ENCODE measurements at regions not wholly inside any gene's neighbourhood (a gene's known extent, or its start where the extent isn't known, plus 50 kb on each side); places are given as distances from the start of the nearest gene placed in this dataset.
"Not testable (repeated sequence)": the region's sequence is repeated elsewhere in the genome, so short reads cannot be mapped to it uniquely, and the experiment has no call there.

DNA sequence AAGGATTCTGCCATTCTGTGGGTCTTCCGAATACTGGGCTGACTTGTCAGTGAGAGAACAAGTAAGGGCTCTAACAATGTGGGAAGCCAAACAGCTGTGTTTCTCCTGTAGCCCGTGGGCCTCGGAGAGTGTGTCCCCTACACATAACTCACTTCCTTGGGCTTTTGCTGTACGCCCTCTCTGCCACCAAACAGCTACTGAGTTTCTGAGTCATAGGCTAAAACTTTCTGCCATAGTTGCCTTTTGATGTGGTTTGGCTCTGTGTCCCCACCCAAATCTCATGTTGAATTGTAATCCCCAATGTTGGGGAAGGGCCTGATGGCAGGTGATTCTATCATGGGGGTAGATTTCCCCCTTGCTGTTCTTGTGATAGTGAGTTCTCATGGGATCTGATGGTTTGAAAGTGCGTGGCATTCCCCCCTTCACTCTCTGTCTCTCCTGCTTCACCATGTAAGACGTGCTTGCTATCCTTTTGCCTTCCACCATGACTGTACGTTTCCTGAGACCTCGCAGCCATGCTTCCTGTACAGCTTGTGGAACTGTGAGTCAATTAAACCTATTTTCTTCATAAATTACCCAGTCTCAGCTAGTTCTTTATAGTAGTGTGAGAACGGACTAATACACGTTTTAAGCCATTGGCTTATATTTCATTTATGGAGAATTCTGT, 194.8 kb upstream of the HMCN1 start:
- peak in 1 of 5 experiments; percentile 29 for DNase-seq

DNA sequence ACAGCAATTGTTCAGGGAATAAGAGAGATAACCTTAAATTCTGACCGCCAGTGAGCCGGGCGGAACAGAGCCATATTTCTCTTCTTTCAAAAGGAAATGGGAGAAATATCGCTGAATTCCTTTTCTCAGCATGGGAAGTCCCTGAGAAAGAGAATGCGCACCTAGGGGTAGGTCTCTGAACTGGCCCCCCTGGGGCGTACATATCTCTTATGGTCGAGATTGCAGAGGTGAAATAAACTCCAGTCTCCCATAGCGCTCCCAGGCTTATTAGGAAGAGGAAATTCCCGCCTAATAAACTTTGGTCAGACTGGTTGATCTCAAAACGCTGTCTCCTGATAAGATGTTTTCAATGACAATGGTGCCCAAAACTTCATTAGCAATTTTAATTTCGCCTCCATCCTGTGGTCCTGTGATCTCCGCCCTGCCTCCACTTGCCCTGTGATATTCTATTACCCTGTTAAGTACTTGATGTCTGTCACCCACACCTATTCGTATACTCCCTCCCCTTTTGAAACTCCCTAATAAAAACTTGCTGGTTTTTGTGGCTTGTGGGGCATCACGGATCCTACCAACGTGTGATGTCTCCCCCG, 195.8 kb upstream of the HMCN1 start:
- not testable (repeated sequence) for DNase-seq

DNA sequence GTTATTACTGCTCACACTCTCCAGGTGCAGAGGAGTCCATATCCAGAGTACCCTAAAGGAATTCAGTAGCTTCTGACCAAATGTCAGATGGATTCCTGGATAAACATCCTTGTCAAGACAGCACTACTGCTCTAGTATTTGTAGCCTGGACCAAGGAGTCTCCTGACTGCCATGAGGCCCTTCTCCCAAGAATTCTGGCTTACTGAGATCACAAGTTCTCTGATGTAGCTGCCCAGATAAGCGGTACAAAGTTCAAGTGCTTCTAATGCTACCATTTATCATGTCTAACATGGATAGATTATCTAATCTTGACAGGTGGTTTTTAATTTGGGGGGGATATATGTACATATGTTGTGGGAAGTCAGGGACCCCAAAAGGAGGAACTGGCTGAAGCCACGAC, 196.6 kb upstream of the HMCN1 start:
- no peak for DNase-seq

DNA sequence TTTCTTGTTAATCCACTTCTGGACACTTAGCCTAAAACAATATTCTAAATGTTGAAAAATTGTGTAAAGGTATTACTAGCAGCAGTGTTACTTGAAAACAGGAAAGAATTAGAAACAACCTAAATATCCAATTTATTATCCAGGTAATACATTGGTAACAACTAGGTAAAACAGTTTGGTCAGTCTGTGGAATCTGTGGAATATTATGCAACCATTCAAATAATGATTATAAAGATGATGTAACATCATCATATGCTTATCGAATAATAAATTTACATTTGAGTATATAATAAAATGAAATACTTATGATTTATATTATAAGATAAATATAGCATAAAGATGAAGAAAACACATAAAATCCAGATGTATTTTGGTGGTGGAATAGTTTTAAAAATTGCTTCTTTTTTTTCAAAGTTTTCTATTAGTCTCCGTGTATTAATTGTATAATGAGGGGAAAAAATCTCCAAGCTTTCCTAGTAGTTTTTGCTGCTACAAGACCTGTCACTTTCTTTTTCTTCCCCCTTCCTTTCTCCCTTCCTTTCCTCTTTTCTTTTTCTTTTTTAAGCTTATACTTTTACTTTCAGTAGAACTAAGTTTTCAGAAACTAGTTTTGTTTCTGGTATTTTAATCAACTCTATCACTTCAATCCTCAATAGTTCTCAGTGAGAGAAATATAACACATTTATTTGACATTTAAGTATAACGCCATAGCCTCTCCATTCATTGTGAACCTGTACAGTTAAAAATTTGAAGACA, 197.8 kb upstream of the HMCN1 start:
- DNase-seq, result no peak

DNA sequence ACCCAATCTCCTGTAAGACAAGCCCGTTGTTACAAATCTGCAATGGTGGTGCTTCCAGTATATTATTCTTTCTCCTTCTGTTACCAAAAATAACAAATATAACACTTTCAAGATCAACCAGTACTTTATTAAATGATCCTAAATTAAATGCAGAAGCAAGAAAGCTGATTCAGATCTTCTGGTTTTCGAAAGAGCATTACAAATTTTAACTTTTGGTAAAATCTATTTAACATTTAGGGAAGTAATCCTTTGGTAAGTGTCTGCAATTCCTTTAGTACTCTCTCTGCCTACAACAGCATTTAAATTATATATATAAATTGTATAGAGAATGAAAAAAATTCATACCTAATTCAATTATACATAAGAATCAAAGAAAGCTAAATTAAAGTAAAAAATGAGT, 198.6 kb upstream of the HMCN1 start:
- DNase-seq, result no peak

DNA sequence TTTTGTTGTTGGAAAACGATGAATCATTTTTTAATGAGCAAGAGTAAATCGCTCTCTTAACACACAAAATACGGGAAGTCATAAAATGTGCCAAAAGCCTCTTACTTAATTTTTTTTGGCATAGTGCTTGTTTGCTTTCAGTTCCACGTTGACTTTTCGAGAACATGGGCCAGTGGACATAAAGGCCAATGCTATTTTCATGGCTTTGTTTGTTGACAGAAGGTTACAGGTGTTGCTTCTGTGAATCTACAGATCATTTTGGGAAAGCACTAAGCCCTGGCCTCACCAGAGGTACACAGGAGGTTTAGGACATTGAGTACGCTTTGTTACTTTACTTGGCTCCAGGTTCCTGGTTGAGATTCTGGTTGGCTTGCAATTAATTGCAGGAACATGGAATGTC, 199.4 kb upstream of the HMCN1 start:
- no peak for DNase-seq

DNA sequence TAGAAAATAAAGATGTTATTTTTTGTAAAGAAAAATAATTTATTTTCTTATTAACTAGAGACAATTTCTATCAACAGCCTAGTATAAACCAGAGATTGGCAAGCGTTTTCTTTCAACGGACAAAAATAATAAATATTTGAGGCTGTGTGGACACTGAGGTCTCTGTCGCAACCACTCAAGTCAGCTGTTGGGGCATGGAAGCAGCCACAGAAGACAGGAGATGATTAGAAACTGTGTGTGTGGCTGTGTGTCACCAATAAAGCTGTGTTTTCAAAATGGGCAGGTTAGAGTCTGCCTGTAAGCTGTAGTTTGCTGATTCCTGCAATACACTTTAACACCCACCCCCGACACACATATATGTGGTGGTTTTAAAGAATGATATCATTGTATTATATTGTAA, 200.6 kb upstream of the HMCN1 start:
- DNase-seq, result no peak

DNA sequence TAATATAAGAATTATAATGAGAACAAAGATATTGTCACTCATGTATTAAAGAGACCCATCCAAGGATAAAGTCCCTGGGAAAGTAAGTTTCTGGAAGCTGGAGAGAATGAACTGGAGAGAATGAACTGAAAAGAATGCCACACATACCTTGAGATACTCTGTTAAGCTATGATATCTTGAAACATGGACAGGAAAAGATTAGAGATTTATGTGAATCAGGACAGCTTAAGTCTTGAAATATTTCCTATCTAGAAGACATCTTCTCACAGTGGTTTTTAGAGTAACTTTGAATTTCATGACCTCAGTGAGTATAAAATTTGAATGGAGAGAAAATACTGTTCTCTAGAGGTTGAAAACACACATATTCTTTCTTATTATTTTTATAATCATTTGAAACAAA, 201.3 kb upstream of the HMCN1 start:
- no peak for DNase-seq

DNA sequence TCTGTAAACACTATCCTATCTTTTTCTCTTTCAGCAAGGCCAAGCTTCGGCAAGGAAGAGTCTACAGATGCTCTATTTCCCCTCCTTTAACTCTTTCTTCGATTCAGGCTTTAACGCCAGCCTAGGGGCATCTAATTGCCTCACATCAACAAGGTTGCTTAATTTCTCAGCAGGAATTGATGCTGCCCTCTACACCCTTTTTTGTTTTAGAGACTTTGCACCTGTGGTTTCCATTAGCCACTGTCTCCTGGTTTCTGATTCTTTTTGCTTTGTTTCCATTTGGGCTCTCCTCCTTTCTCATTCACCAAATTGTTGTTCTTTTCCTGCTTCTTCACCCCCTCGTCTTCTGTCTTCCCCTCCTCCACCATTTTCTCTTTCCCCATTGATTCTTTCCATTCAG, 202.4 kb upstream of the HMCN1 start:
- DNase-seq, result no peak

DNA sequence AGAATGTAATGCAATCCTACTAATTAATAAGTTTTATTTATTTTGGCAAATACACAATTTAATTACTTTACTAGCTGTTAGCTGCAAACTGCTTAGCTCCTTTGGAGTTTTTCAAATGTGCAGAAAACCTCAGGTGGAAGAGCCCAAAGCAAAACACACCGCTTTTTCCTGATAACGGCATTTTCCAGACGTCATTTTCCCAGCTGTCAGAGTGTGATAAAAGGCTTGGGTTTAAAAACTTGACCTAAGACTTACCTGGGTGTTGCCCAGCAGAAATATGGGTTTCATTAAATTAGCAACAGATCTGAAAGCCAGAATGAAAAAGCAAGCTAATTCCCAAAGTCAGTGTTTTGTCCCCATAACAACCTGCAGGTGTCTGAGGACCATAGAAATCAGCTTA, 204.0 kb upstream of the HMCN1 start:
- no peak for DNase-seq

DNA sequence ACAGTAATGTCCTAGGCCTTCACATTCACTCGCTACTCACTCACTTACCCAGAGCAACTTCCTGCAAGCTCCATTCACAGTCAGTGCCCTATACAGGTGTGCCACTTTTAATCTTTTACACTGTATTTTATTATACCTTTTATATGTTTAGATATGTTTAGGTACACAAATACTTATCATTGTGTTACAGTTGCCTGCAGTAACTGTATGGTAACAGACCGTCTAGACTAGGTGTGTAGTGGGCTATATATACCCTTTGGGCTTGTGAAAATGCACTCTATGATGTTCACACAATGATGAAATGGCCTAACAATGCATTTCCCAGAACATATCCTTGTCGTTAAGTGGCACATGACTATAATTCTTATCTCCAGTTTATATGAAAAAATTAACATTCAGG, 204.5 kb upstream of the HMCN1 start:
- no peak for DNase-seq

DNA sequence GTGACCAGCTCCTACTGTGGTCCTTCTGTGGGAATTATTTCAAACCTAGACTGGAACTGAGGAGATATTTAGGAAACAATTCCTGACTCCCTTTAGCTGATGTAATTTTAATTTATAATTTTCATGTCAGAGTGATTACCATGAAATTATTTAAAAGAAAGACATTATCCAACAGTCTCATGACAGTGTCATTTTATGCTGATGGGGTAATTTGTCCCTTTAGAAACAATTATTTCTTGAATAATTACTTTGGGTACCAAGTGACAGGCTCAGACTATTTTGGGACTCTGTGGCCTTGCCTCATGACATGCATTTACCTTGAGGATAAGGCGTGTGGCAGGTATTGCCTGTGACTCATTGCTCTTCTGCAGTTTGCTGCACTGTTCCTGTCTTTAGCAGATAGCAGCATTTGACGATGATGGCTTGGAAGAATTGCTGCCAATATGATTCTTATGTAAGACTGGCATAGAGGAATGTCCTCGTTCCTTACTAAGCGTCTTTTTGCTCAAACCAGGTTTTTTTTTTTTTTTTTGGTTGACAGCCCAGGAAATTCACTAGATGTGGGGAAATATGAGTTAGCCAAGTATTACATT, 206.0 kb upstream of the HMCN1 start:
- DNase-seq, result no peak

DNA sequence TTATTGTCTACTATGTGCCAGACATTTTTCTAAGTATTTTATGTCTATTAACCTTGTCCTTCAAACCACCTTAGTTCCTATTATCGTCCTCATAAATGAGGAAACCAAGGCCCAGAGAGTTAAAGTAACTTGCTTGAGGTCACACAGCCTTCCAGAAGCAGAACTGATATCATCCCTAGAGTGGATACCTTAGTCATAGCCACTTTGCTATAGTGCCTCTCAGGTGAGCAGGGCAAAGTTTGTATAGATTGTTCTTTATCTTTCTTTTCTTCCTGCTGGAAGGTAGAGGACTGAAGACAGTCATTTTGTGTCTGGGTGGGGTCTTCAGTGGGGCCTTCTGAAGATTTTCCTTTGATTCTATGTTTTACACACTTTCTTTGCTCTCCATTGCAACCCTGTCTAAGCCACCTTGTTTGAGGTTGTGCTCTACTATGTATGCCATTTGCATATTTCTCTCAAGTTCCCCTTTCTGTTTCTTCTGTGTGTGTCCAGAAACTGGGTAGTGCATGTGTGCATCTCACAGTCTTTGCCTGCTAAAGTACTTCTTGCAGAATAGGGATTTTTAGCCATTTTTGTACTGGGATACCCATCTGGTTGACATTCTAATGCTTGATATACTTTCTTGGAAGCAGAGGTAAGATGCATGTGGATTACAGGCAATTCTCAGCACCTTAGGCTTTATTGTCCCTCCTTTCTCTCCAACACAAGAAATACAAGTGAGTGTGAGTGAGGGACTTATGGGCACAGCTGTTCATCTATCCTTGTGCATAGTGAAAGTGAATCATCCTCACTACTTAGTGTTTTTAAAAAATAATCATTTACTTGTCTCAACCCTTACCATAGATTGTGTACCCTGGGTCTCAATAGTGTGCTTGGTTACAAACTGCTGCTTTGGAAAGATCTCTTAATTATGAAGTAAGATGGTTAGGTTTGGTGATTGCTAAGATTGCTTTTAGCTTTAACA, 207.6 kb upstream of the HMCN1 start:
- no peak for DNase-seq

DNA sequence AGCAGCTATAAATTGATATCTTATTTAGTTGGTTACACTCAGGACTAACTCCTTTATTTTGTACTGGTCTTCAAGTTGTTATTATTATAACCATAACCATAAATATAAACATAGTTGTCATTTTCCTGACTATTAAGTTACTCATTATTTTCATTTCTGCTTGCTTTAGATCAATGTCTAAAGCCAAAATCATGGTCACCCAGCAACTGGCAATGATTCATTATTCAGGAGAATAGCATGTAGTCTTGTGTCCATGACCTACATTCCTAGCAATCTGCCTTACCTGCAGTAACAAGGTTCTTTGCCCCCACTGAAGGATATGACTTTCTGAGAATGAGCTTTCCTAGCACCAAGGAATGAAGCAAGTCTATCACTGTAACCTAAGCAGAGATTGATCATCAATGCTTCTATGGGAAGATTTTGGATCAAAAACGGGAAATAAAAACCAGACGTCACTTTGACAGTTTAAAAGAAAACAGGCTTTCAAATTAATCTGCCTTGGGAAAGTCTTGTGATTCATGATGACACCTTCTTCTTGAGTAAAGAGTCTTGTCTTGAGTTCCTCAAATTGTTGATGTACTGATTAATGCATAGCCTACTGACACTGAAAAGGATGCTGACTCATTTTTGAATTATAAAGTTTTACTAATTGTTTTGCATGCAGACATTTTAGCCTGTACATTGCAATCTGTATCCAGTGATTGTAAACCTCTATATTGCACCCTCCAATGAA, 203.3 kb upstream of the IVNS1ABP start:
- DNase-seq, result peak in 1 of 5 experiments; percentile 68

DNA sequence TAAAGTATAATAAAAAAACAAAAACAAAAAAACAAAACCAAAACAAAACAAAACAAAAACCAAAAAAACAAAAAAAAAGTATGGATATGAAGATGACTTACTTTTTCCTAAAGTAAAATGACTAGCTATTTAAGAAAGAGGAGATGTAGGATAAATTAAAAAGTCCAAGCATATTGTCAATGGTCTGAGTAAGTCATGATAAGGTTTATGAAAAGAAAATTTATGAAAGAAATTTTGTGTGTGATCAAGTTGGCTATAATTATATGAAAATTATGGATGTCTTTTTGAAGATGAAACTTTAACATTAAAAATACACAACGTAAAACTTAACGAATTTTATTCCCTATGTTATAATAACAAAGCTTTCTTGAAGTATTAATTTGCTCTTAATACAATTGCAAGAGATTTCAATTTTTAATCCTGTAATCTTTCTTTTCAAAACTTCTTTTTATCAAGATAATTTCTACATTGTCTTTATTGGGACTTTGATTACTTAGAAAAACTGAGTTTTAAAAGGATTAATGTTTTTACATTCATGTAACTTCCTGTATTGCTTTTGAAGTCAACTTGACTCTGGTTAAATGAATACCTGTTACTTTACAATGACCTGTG, 200.9 kb upstream of the IVNS1ABP start:
- DNase-seq, result peak in 1 of 5 experiments; percentile 7

DNA sequence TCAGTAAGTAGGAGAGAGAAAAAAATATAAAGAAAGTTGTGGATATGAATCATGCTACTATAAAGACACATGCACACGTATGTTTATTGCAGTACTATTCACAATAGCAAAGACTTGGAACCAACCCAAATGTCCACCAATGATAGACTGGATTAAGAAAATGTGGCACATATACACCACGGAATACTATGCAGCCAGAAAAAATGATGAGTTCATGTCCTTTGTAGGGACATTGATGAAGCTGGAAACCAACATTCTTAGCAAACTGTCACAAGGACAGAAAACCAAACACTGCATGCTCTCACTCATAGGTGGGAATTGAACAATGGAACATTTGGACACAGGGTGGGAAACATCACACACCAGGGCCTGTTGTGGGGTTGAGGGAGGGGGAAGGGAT, 200.3 kb upstream of the IVNS1ABP start:
- DNase-seq, result not testable (repeated sequence)

DNA sequence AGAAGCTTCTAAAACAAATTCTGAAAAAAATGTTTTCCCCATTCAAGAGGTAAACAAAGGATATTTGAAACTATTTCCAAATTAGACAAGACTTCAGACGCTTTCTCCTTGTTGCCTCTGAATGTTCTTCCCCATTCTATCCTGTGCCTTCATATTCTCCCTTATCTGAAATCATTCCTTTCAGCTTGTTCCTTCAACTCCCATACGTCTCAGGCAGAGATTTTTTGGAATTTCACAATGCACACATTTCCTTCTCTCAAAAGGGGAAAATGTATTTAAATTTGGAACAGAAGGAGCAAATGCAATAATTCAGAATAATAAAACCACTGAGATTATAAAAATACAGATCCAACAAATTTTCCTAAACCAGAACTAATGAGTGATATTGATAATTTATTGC, 198.7 kb upstream of the IVNS1ABP start:
- no peak for DNase-seq

DNA sequence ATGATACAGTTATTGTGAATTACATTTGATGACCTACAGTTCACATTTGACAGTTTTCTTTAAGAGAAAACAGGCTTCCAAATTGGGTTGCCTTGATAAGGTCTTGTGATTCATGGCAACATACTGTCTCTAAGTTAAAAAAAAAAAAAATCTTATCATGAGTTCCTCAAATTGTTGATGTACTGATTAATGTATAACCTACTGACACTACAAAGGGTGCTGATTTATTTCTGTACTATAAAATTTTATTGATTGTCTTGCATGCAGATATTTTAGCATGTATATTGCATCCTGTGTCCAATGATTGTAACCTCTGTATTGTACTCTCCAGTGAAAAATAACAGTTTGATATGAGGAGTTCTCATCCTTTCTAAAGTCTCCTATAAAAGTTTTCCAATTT, 197.3 kb upstream of the IVNS1ABP start:
- no peak for DNase-seq

DNA sequence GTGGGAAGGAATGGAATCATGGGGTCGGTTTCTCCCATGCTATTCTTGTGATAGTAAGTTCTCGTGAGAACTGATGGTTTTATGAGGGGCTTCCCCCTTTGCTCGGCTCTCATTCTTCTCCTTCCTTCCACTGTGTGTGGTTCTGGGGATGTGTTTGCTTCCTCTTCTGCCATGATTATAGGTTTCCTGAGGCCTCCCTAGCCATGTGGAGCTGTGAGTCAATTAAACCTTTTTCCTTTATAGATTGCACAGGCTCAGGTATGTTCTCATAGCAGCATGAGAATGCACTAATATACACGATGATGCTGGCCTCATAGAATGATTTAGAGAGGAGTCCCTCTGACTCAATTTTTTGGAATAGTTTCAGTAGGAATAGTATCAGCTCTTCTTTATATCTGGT, 195.4 kb upstream of the IVNS1ABP start:
- no peak for DNase-seq

DNA sequence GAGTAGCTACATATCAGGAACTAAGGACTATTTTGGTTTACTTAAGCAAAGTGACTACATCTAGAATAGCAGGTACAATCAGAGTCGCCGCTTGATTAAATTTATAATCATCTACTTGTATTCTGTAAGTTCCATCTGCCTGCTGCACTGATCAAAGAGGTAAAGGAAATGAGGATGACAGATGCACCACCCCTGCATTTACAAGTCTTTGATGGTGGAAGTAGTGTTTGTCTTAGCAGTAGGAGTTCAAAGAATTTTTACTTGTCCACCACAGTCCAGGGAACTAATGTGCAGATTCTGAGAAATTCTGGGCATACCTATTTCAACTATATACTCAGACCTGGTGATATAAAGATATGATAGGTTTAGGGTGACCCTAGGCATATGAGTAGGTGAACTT, 184.1 kb upstream of the IVNS1ABP start:
- DNase-seq, result no peak

DNA sequence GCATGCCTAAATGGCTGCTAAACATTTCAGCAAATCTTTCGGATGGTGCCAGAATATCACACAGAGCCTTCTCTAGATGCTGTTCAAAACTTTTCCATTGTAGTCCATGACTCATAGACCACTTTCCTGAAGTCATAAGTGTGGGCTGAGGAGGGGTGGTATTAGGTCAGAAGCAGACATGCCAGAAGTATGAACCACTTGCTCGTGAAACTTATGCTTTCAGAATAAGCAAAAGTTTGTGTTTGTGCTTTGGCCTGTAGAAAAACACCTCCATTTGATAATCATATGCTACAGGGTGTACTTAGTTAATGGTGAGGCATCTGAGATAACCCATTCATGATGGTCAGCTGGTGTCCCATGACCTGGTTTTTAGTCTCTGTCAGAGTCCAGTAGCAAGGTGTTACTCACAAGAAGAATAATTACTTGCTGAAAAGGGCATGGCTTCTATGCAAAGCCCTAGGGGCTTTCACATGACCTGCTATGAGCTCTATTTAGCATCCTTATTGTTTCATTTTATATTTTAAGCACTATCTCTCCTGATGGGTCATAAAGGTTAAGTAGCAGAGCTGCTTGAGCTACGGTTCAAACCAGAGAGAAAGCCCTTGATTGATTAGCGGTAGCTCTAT, 183.1 kb upstream of the IVNS1ABP start:
- DNase-seq, result no peak

Data from T-helper 2 cell (primary cell).